Uterus (tissue), 2 donors: ENCODE measurements at regions not wholly inside any gene's neighbourhood (a gene's known extent, or its start where the extent isn't known, plus 50 kb on each side); places are given as distances from the start of the nearest gene placed in this dataset.

Experiments
- CTCF ChIP-seq, 4 experiments: fragments of 200-600 bp in 2 of 4; fragments of 450-650 bp in 2 of 4; sonication (generic) in 2 of 4; IDR thresholded peaks; one replicate each; pipeline ENCODE4 v1.5.1; 2016 to 2019; ENCODE audit warnings: antibody characterized with exemption in 4 of 4, mild to moderate bottlenecking in 2 of 4, moderate library complexity in 1 of 4
- POLR2A ChIP-seq, 2 donors: fragments of 450-650 bp; IDR thresholded peaks; one replicate each; pipeline ENCODE4 v1.6.1; 2016; ENCODE audit warnings: antibody characterized with exemption in 2 of 2, mild to moderate bottlenecking in 1 of 2, moderate library complexity in 1 of 2

- TF ChIP-seq POLR2A (IDR thresholded peaks at IDR 0.05) = no peak
- TF ChIP-seq CTCF (IDR thresholded peaks at IDR 0.05) = no peak
Measured at GRCh38 chr6:164185471-164185871, 771.0 kb downstream of the QKI start.
